ENCODE measurements at regions not wholly inside any gene's neighbourhood (a gene's known extent, or its start where the extent isn't known, plus 50 kb on each side); places are given as distances from the start of the nearest gene placed in this dataset.

- DNase-seq, result no peak
Measured at GRCh38 chr5:3312299-3312698, 283.3 kb upstream of the IRX1 start.

DNA sequence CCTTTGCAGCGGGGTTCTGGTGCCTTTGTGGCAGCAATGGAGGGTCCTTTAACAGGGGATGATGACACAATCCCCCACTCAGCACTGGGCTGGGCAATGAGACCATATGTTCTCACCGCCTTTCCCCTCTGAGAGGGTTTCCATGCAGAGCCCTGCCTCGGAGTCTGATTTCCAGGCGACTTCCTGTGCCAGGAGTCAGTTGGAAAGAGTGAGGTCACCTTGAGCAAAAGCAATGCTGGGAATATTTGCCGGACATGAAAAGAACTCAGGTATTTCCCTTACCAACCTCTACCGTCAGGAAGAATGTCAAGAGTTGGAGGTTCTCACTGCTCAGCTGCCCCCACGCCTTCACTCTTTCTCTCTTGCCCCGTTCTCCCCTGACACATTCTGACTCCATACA lies 284.2 kb upstream of the IRX1 start:
- no peak for DNase-seq

GRCh38 chr5:3310541-3311261 lies 284.9 kb upstream of the IRX1 start:
- peak; percentile 91 for DNase-seq

- DNase-seq, result no peak
Measured at GRCh38 chr5:3309538-3309937, 286.1 kb upstream of the IRX1 start.

DNA sequence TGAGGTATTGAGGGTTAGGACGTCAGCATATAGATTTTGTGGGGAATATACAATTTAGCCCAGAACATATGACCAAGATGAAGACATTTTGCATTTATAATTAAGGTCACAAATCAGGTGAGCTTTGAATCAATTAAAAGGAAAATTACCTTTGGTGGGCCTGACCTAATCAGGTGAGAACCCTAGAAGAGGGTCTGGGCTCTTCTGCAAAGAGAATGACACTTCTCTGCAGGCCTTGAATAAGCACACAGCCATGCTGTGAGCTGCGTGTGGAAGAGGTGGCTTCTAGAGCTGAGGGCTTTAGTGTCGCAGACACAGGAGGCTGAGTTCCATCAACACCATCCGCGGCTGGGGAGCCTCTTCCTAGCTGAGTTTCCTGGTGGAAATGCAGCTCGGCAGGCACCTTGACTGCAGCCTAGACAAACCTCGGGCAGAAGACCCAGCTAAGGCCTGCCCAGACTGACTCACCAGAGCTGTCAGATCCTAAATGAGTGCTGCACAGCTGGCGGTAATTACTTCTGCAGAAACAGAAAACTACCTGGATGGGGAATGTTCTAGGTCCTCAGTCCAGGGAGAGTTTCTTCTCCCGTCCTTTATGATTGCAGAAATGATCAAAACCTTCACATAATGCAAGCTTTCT lies 287.5 kb upstream of the IRX1 start:
- DNase-seq, result no peak

- no peak for DNase-seq
Measured at GRCh38 chr5:3305432-3305831, 290.2 kb upstream of the IRX1 start.

- DNase-seq, result no peak
Measured at GRCh38 chr5:3304346-3304745, 291.3 kb upstream of the IRX1 start.

GRCh38 chr5:3303777-3304176 lies 291.9 kb upstream of the IRX1 start:
- DNase-seq, result peak; percentile 82

GRCh38 chr5:3302228-3302627 lies 293.4 kb upstream of the IRX1 start:
- DNase-seq, result no peak

DNA sequence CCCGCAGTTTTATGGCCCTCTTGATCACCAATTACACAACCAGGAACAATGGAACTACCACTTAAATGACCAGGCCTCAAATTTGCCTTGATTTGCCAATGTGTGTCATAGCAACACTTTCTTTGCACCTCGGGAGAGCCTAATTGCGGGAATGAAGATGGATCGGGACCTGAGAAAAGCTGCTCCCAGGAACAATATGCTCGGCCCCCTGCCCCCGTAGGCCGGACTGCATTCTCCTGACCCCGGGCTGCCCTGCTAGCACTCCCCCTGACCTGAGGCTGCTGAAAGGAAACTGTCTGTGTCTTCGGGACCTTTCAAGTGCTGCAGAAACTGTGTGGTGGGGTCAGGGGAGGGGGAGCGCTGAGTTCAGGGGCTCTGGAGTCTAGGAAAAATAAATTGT lies 294.3 kb upstream of the IRX1 start:
- DNase-seq, result no peak

GRCh38 chr5:3300726-3301125 lies 294.9 kb upstream of the IRX1 start:
- no peak for DNase-seq

DNA sequence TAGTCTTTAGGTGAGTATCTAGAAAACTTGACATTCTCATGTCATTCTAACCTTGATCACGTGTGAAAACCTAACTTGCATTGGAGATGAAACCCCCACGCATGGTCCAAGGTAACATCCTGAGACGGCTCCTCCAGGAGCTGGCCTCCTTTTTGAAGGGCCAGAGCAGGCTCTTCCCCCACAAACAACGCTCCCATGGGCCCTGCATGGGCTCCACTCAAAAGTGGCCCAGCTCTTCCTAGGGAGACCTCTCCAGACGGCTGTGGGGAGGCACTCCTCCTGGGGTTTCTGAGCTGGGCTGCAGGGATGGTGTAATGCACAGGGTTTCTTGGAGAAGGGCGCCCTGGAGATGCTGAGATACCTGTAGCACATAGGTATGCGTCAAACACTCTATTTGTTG lies 296.2 kb upstream of the IRX1 start:
- no peak for DNase-seq

- no peak for DNase-seq
Measured at GRCh38 chr5:3297853-3298252, 297.8 kb upstream of the IRX1 start.

- no peak for DNase-seq
Measured at GRCh38 chr5:3288325-3288724, 307.3 kb upstream of the IRX1 start.

DNA sequence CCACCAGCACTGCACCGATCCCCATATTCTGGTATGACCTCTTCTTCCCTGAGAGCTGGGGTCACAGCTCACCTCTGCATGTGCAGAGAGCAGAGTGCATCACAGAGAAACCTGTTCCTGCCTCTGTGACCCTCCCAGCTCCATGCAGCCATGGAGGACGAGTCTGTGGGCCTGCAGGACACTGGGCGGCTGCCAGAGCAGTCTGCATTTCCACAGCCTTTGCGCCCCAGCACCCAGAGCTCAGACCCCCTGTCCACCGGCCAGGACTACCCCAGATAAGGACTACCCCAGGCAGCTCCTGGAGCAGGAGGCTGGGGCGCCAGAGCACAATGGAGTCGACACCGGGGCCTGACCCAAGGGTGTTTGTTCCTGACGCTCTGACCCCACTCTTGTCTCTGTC lies 308.1 kb upstream of the IRX1 start:
- DNase-seq, result no peak

DNA sequence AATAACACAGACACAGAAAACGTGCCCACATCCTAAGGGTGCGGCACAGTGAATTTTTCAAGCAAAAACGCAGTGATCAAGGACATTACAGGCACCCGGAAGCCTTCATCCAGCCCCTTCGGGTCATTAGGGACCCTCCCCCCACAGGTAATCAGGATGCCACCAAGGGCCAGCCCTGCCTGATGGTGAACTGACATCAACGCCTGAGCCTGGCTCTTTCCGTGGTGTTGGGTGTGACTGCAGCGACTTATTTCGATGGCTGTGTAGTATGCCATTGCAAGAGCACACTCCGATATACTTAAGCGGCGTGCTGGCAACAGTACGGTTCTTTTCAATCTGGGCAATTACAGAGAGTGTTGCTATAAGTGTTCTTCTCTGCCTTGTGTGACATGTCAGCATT lies 310.0 kb upstream of the IRX1 start:
- no peak for DNase-seq

DNA sequence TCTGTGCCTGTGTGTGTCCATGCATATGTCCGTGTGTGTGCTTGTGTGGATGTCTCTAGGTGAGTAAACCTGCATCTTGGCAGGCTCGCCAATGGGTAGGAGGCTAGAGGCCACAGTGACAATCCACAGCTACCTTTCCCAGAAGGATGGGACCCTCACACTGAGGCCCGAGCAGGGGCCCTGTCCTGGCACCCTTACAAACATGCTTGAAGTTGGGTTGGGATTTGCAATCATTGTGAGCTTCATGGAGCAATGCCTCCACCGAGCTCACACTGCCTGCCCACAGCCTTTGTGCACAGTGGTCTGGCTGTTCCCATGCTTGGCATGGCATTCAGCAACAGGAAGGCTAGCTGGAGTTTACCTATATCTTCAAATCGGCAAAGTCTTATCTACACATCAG lies 311.1 kb upstream of the IRX1 start:
- DNase-seq, result no peak

DNA sequence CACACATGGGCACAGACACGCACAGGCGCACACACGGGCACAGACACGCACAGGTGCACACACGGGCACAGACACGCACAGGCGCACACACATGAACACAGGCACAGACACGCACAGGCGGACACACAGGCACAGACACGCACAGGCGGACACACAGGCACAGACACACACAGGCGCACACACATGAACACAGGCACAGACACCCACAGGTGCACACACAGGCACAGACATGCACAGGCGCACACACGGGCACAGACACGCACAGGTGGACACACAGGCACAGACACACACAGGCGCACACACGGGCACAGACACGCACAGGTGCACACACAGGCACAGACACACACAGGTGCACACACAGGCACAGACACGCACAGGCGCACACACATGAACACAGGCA lies 312.8 kb upstream of the IRX1 start:
- no peak for DNase-seq

DNA sequence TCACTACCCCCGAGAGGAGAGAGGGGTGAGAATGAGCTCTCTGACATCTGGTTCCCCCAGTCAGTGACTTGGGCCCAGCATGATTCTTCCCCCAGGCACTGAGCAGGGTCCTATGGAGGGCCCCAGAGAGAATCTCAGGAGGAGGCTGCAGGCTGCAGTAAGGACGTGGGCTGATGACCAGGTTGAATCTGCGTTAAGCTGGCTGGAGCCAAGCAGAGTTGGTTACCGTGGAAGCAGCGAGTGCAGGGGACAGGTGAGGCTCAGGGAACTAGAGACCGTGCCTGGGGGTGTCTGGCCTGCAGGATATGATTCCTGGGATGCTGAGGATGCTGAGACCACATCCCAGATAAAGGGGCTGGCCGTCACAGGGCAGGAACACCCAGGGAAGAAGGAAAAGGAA lies 314.3 kb upstream of the IRX1 start:
- no peak for DNase-seq

DNA sequence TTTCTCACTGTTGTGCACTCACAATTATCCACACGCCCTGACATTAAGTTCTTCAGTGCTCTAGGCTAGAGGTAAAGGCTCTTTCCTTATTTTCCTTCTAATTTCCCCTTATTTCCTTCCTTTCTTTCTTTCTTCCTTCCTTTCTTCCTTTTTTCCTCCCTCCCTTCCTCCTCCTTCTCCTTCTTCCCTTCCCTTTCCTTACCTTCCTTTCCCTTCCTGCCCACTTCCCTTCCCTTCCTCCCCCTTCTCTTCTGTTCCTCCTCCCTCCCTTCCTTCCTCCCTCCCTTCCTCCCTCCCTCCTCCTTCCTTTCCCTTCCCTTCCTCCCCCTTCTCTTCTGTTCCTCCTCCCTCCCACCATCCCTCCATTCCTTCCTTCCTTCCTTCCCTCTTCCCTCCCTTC lies 317.0 kb upstream of the IRX1 start:
- DNase-seq, result no peak

- DNase-seq, result no peak
Measured at GRCh38 chr5:3277590-3278196, 317.9 kb upstream of the IRX1 start.

- DNase-seq, result no peak
Measured at GRCh38 chr5:3276896-3277295, 318.7 kb upstream of the IRX1 start.

DNA sequence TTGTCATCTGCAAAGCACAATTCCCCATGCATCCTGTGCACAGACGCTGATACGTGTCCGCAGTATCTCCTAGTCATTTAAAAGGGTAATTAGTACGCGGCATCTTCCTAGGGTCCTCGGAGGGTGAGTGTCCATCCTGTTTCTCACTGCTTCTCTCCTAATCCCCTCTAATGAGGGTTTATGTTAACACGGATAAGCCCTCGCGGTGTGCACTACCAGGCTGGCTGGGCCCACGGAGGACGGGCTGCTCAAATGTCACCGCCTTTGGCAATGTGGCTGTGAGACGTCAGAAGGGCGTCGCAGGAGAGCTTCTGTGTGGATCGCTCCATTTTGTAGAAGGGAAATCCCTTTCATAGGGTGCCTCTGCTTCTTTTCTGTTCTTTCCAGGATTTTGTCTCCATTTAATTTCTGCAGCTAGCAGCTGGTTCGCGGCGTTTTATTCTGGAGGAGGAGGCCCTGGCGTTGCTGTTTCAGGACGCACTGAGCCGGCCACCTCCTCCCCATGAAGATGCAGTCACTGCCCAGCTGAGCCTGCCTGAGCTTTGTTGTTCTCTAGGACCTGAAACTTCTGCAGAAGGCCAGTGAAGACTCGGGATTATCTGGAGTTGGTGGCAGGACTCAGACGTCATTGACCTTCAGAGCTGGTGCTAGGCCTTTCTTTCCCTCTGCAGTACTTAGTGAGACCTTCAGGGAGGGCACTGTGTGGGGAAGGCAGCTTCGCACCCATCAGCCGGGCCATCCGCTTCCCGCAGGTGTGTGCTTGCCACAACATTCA lies 326.1 kb upstream of the IRX1 start:
- DNase-seq, result no peak

Measured in fibroblast of skin of right biceps (primary cell).